B cell (primary cell): ENCODE measurements at regions not wholly inside any gene's neighbourhood (a gene's known extent, or its start where the extent isn't known, plus 50 kb on each side); places are given as distances from the start of the nearest gene placed in this dataset.

Experiments
- ATAC-seq: fragments of 200-7000 bp; cut with Tn5 transposase; one replicate; pipeline ENCODE4 v1.10.0; 2021; ENCODE audit warnings: low read depth, mild to moderate bottlenecking, moderate number of reproducible peaks, moderate library complexity
- CTCF ChIA-PET: fragments of 350-600 bp; sonication (Branson Sonifier 250); formaldehyde crosslinking; loops from one replicate; lab custom pipeline; 2021; ENCODE audit warnings: antibody characterized with exemption, inconsistent platforms; lab: Charles Lee
- POLR2A ChIA-PET: fragments of 350-600 bp; sonication (Branson Sonifier 250); formaldehyde crosslinking; loops from one replicate; lab custom pipeline; 2021; ENCODE audit warnings: antibody characterized with exemption; lab: Charles Lee
- DNase-seq: peaks from one replicate; pipeline ENCODE4 v3.0.0; 2013
- H2AFZ ChIP-seq: 2 replicates; pipeline ENCODE4 v1.6.1; 2012; ENCODE audit warnings: mild to moderate bottlenecking, low read depth, low read length; ENCODE audit not compliant: insufficient read depth, poor library complexity, severe bottlenecking
- H3K27ac ChIP-seq, 2 donors: 1 replicate in 1 of 2; 2 replicates in 1 of 2; pipeline ENCODE4 v1.5.1; 2012 to 2013; ENCODE audit warnings: low read length in 2 of 2, mild to moderate bottlenecking in 2 of 2, moderate library complexity in 1 of 2
- H3K27me3 ChIP-seq, 4 experiments: fragments of 200-600 bp in 1 of 4; sonication (generic) in 1 of 4; replicated peaks in 1 of 4; 1 replicate in 2 of 4; 2 replicates in 2 of 4; pipeline versions ENCODE4 v1.6.1 to v1.7.0; 2013 to 2016; ENCODE audit warnings: low read length in 3 of 4, mild to moderate bottlenecking in 2 of 4, mixed read lengths in 1 of 4, moderate library complexity in 1 of 4; ENCODE audit not compliant: insufficient read depth in 4 of 4, control insufficient read depth in 3 of 4; ENCODE audit errors: control extremely low read depth in 1 of 4
- H3K36me3 ChIP-seq, 2 experiments: replicated peaks in 1 of 2; 1 replicate in 1 of 2; 2 replicates in 1 of 2; pipeline versions ENCODE4 v1.6.1 to v1.7.1; 2013; ENCODE audit warnings: low read length in 1 of 2; ENCODE audit not compliant: insufficient read depth in 2 of 2, control insufficient read depth in 1 of 2; ENCODE audit errors: control extremely low read depth in 1 of 2, extremely low read depth in 1 of 2
- H3K4me1 ChIP-seq, 2 donors: fragments of 200-600 bp in 1 of 2; sonication (generic) in 1 of 2; 1 replicate in 1 of 2; 2 replicates in 1 of 2; pipeline versions ENCODE4 v1.5.1 to v1.6.1; 2013 to 2017; ENCODE audit warnings: low read length in 2 of 2; ENCODE audit not compliant: control insufficient read depth in 2 of 2, insufficient read depth in 2 of 2
- H3K4me2 ChIP-seq: replicated peaks from 2 replicates; pipeline ENCODE3; 2012; ENCODE audit warnings: mild to moderate bottlenecking, low read depth, low read length; ENCODE audit not compliant: poor library complexity, severe bottlenecking
- H3K4me3 ChIP-seq, 5 experiments: fragments of 200-600 bp in 1 of 5; sonication (generic) in 1 of 5; 1 replicate in 3 of 5; 2 replicates in 2 of 5; pipeline versions ENCODE4 v1.5.1 to v1.7.0; 2011 to 2016; ENCODE audit warnings: low read length in 4 of 5, mild to moderate bottlenecking in 4 of 5, low read depth in 2 of 5, control low read depth in 1 of 5, moderate library complexity in 1 of 5; ENCODE audit not compliant: insufficient read depth in 1 of 5; ENCODE audit errors: control extremely low read depth in 1 of 5, extremely low read depth in 1 of 5
- H3K79me2 ChIP-seq: fragments of 200-600 bp; sonication (generic); one replicate; pipeline ENCODE4 v1.6.0; 2016; ENCODE audit warnings: low read length; ENCODE audit not compliant: control insufficient read depth, insufficient read depth
- H3K9ac ChIP-seq: fragments of 200-600 bp; sonication (generic); 2 replicates; pipeline ENCODE4 v1.6.1; 2017; ENCODE audit warnings: mild to moderate bottlenecking, low read length, moderate library complexity
- H3K9me3 ChIP-seq, 3 donors: one replicate each; pipeline versions ENCODE4 v1.6.1 to v1.7.1; 2013; ENCODE audit warnings: low read length in 2 of 3; ENCODE audit not compliant: control insufficient read depth in 2 of 3, insufficient read depth in 1 of 3; ENCODE audit errors: control extremely low read depth in 1 of 3
- H4K20me1 ChIP-seq: 2 replicates; pipeline ENCODE4 v1.6.0; 2012; ENCODE audit warnings: mild to moderate bottlenecking, low read length; ENCODE audit not compliant: insufficient read depth, control insufficient read depth, poor library complexity, severe bottlenecking
- H3K27ac Mint-ChIP-seq: one replicate; pipeline ENCODE4 v1.8.0; 2021; ENCODE audit warnings: mixed read lengths
- H3K27me3 Mint-ChIP-seq: one replicate; pipeline ENCODE4 v1.8.0; 2021; ENCODE audit warnings: mixed read lengths
- H3K4me1 Mint-ChIP-seq: one replicate; pipeline ENCODE4 v1.8.0; 2021; ENCODE audit warnings: mixed read lengths
- H3K4me3 Mint-ChIP-seq: one replicate; pipeline ENCODE4 v1.8.0; 2021; ENCODE audit warnings: mixed read lengths
- H3K9me3 Mint-ChIP-seq: one replicate; pipeline ENCODE4 v1.8.0; 2022; ENCODE audit warnings: mixed read lengths; ENCODE audit not compliant: insufficient read depth
- CTCF ChIP-seq: fragments of 200-600 bp; IDR thresholded peaks from one replicate; pipeline ENCODE4 v1.8.0; 2022; ENCODE audit warnings: antibody characterized with exemption, mild to moderate bottlenecking
- EZH2 ChIP-seq: IDR thresholded peaks from 2 replicates; pipeline ENCODE4 v1.6.1; 2012; ENCODE audit warnings: borderline replicate concordance, low read depth, mild to moderate bottlenecking, moderate library complexity, low read length; ENCODE audit not compliant: insufficient read depth, poor library complexity, severe bottlenecking
- WGBS: methylation state at CpG from one replicate; pipeline ENCODE4 v1.1.5; 2013; ENCODE audit warnings: missing lambda C conversion rate; ENCODE audit not compliant: insufficient coverage; 5-methylcytosine and 5-hydroxymethylcytosine counted together
- intact Hi-C: fragments of 100-400 bp; cut with micrococcal nuclease; formaldehyde crosslinking; loops from one replicate; pipeline ENCODE4 v1.10.0; 2022

- Histone ChIP-seq H3K4me1 (no peaks in the 10 kb centered on the region), H4K20me1 (no peaks in the 10 kb centered on the region), H3K9me3 (no peaks in the 10 kb centered on the region), H2AFZ (no peak overlapping the region), H3K27me3 (no peaks in the 10 kb centered on the region), H3K4me3 (no peak overlapping the region), H3K27ac (no peak overlapping the region), H3K36me3 (no peaks in the 10 kb centered on the region), H3K4me2 (no peak overlapping the region), H3K79me2 (no peaks in the 10 kb centered on the region), H3K9ac (no peak overlapping the region)
- DNase-seq (no peak), ATAC-seq (no peak)
- H3K4me1 Mint-ChIP-seq, result no peaks in the 10 kb centered on the region
- intact Hi-C loops, result no loop called here
- CTCF ChIA-PET, result no interaction called here
- no peak overlapping the region for H3K4me3 Mint-ChIP-seq
- H3K27ac Mint-ChIP-seq, result no peak overlapping the region
- H3K27me3 Mint-ChIP-seq, result no peaks in the 10 kb centered on the region
- TF ChIP-seq CTCF, result no peak
- no peak for TF ChIP-seq EZH2
- POLR2A ChIA-PET, result no interaction called here
- no CpG with 5 or more reads among the region's 4 CpGs for WGBS
- H3K9me3 Mint-ChIP-seq, result peaks cover 4% of the 10 kb centered on the region
These were observed 123.0 kb downstream of the AREG start for GRCh38 chr4:74567981-74568380.

GRCh38 chr4:74570095-74570494, 125.2 kb downstream of the AREG start:
- Mint-ChIP-seq H3K4me1 (no peaks in the 10 kb centered on the region), H3K27me3 (no peaks in the 10 kb centered on the region), H3K9me3 (peaks cover 4% of the 10 kb centered on the region), H3K4me3 (no peak overlapping the region), H3K27ac (no peak overlapping the region)
- Histone ChIP-seq H3K79me2 (no peaks in the 10 kb centered on the region), H3K27me3 (no peaks in the 10 kb centered on the region), H3K27ac (no peak overlapping the region), H3K4me2 (no peak overlapping the region), H2AFZ (no peak overlapping the region), H3K4me3 (no peak overlapping the region), H3K36me3 (no peaks in the 10 kb centered on the region), H3K9me3 (no peaks in the 10 kb centered on the region), H3K4me1 (no peaks in the 10 kb centered on the region), H4K20me1 (no peaks in the 10 kb centered on the region), H3K9ac (no peak overlapping the region)
- no peak for DNase-seq
- TF ChIP-seq EZH2 (no peak), CTCF (no peak)
- ChIA-PET POLR2A (no interaction called here), CTCF (no interaction called here)
- intact Hi-C loops, result no loop called here
- no peak for ATAC-seq
- no CpG with 5 or more reads among the region's 3 CpGs for WGBS
